Body of pancreas (tissue), 4 donors: ENCODE measurements at regions not wholly inside any gene's neighbourhood (a gene's known extent, or its start where the extent isn't known, plus 50 kb on each side); places are given as distances from the start of the nearest gene placed in this dataset.

Experiments used
- ATAC-seq: fragments of 150-250 bp; one replicate; pipeline ENCODE4 v1.9.1; 2016
- DNase-seq, 4 donors: peaks; one replicate each; pipeline ENCODE4 v3.0.0-alpha.2; 2019
- H3K27ac ChIP-seq, 4 donors: fragments of 200-600 bp; sonication (generic); 1 replicate in 3 of 4; 2 replicates in 1 of 4; pipeline versions ENCODE4 v1.5.1 to v1.6.1; 2016 to 2019; ENCODE audit warnings: mild to moderate bottlenecking in 1 of 4, mixed read lengths in 1 of 4, moderate library complexity in 1 of 4
- H3K27me3 ChIP-seq, 2 donors: fragments of 200-600 bp; sonication (generic); one replicate each; pipeline ENCODE4 v1.6.0; 2016; ENCODE audit warnings: mild to moderate bottlenecking in 1 of 2
- H3K36me3 ChIP-seq, 2 donors: fragments of 200-600 bp; sonication (generic); replicated peaks in 1 of 2; 2 replicates each; pipeline ENCODE4 v1.5.1; 2016; ENCODE audit warnings: low read depth in 2 of 2; ENCODE audit not compliant: insufficient read depth in 1 of 2
- H3K4me1 ChIP-seq: fragments of 200-600 bp; sonication (generic); one replicate; pipeline ENCODE4 v1.6.0; 2016
- H3K4me3 ChIP-seq, 2 donors: fragments of 200-600 bp; sonication (generic); 1 replicate in 1 of 2; 2 replicates in 1 of 2; pipeline ENCODE4 v1.5.1; 2016 to 2019
- H3K9me3 ChIP-seq, 3 donors: fragments of 200-600 bp; sonication (generic); 1 replicate in 2 of 3; 2 replicates in 1 of 3; pipeline ENCODE4 v1.5.1; 2016
- POLR2A ChIP-seq, 3 donors: fragments of 450-650 bp; IDR thresholded peaks; one replicate each; pipeline ENCODE4 v1.6.1; 2016; ENCODE audit warnings: antibody characterized with exemption in 3 of 3, mild to moderate bottlenecking in 2 of 3
- WGBS, 2 donors: methylation state at CpG; one replicate each; pipeline ENCODE4 v1.1.5; 2017; 5-methylcytosine and 5-hydroxymethylcytosine counted together
- intact Hi-C: fragments of 100-400 bp; cut with DNase I; formaldehyde crosslinking; loops from one replicate; pipeline ENCODE4 v1.15.1; 2023
- TF ChIP-seq, protein P1 (sequence below), 7 experiments: fragments of 450-650 bp in 4 of 7; fragments of 200-600 bp in 3 of 7; sonication (generic) in 3 of 7; IDR thresholded peaks; one replicate each; pipeline ENCODE4 v1.5.1; 2016 to 2019; ENCODE audit warnings: antibody characterized with exemption in 7 of 7

DNA sequence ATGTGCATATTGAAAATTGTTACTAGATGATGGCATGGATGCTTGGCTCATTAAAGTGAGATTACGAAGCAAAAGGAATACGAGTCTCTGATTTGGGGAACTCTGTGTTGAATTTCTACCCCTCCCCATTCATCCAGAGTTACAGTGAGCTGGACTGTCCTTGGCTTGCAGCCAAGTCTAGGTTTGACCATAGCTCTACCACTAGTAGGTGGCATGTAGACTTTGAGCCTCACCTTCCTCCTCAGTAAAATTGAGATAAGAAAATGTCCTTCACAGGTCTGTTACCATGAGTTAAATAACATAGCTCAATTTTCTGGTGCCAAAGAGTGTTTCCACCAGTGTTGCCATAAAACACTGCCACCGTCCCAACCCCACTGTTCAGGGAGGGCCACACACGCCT lies 727.6 kb upstream of the ID2 start:
- no peak overlapping the region for H3K4me3 ChIP-seq
- no peaks in the 10 kb centered on the region for H3K36me3 ChIP-seq
- TF ChIP-seq, protein P1, sequence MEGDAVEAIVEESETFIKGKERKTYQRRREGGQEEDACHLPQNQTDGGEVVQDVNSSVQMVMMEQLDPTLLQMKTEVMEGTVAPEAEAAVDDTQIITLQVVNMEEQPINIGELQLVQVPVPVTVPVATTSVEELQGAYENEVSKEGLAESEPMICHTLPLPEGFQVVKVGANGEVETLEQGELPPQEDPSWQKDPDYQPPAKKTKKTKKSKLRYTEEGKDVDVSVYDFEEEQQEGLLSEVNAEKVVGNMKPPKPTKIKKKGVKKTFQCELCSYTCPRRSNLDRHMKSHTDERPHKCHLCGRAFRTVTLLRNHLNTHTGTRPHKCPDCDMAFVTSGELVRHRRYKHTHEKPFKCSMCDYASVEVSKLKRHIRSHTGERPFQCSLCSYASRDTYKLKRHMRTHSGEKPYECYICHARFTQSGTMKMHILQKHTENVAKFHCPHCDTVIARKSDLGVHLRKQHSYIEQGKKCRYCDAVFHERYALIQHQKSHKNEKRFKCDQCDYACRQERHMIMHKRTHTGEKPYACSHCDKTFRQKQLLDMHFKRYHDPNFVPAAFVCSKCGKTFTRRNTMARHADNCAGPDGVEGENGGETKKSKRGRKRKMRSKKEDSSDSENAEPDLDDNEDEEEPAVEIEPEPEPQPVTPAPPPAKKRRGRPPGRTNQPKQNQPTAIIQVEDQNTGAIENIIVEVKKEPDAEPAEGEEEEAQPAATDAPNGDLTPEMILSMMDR (IDR thresholded peaks at IDR 0.05) = no peak
- TF ChIP-seq POLR2A (IDR thresholded peaks at IDR 0.05) = no peak
- WGBS, 2 donors = 72 to 73% methylated on average over 4 of the region's 4 CpGs
- H3K27ac ChIP-seq = no peak overlapping the region
- intact Hi-C loops = no loop called here
- H3K9me3 ChIP-seq = no peaks in the 10 kb centered on the region
- no peaks in the 10 kb centered on the region for H3K4me1 ChIP-seq
- ATAC-seq (no peak), DNase-seq (no peak)
- H3K27me3 ChIP-seq = no peaks in the 10 kb centered on the region

DNA sequence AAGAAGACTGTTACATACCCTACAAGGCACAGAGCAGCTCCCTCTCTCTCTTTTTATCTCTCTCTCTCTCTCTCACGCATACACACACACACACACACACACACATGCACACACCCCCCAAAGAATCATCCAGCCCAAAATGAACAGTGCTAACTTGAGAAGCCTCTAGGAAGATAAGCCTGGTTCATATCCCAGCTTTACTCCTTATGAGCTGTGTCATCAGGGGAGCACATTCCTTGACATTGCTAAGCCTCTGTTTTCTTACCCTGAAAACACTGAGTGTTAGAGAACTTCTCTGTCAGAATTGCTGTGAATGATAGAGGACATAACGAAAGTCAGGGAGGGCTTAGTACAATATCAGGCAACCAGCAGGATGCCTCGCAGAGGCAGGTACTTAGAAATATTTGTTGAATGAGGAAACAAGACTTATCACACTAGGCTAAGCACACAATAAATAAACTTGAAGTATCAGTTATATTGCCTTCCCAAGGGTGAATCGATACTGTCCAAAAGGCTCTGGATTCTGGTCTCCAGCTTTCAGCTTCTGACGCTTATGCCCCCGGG lies 725.6 kb upstream of the ID2 start:
- 57 to 58% methylated on average over 6 of the region's 6 CpGs for WGBS, 2 donors
- H3K4me1 ChIP-seq = no peaks in the 10 kb centered on the region
- H3K4me3 ChIP-seq = no peak overlapping the region
- intact Hi-C loops = no loop called here
- H3K27ac ChIP-seq = no peak overlapping the region
- peak; percentile 52 for ATAC-seq
- H3K9me3 ChIP-seq = no peaks in the 10 kb centered on the region
- TF ChIP-seq, protein P1 (IDR thresholded peaks at IDR 0.05) = no peak
- TF ChIP-seq POLR2A (IDR thresholded peaks at IDR 0.05) = no peak
- no peaks in the 10 kb centered on the region for H3K36me3 ChIP-seq
- H3K27me3 ChIP-seq = no peaks in the 10 kb centered on the region
- DNase-seq = no peak

DNA sequence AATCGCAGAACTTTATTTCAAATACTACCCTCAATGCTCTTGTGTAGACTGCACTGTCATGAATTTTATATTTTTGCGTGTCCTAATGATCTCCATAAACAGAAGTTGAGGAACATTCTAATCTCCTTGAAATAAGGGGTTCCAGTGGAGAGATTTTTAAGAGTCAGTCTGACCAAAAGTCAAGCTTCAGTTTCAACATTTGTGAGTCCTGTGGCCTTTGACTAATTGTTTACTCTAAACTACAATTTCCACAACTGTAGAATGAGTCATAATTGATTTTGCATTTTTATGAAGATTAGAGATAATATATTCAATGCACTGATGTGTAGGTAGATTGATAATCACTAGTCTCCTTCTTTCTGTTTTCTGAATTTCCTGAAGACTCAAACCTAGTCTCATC lies 720.3 kb upstream of the ID2 start:
- DNase-seq = no peak

DNA sequence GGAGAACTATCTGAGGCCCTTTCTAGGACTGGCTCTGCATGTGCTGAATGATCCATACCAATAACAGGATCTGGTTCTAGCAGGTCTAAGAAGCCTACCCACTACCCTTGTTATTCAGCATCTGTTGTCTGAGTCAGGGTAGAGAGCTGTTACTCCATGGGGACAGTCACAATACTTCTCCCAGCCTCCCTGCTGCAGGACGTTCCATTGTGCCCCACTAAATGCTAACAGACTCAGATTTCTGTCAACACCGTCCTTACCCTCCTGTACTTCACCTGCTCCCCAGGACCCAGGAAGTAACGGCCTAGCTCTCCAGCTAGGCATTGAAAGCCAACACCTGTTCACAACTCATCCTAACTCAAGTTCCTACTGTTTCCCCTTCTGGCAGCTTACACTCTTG lies 719.7 kb upstream of the ID2 start:
- no peak for TF ChIP-seq POLR2A (IDR thresholded peaks at IDR 0.05)
- TF ChIP-seq, protein P1 (IDR thresholded peaks at IDR 0.05) = no peak
- H3K9me3 ChIP-seq = no peaks in the 10 kb centered on the region
- no peaks in the 10 kb centered on the region for H3K4me1 ChIP-seq
- ATAC-seq (no peak), DNase-seq (no peak)
- H3K27ac ChIP-seq = no peak overlapping the region
- 83 to 90% methylated on average over 3 of the region's 3 CpGs for WGBS, 2 donors
- no peaks in the 10 kb centered on the region for H3K27me3 ChIP-seq
- intact Hi-C loops = no loop called here
- no peaks in the 10 kb centered on the region for H3K36me3 ChIP-seq
- no peak overlapping the region for H3K4me3 ChIP-seq

More for the DNA sequence above, 720.3 kb upstream of the ID2 start:
- Histone ChIP-seq H3K27me3 (no peaks in the 10 kb centered on the region), H3K4me3 (no peak overlapping the region), H3K4me1 (no peaks in the 10 kb centered on the region), H3K9me3 (no peaks in the 10 kb centered on the region), H3K27ac (no peak overlapping the region), H3K36me3 (no peaks in the 10 kb centered on the region)
- intact Hi-C loops = no loop called here
- TF ChIP-seq, protein P1 (IDR thresholded peaks at IDR 0.05) = no peak
- no peak for TF ChIP-seq POLR2A (IDR thresholded peaks at IDR 0.05)
- ATAC-seq = no peak
- WGBS, 2 donors = 92 to 93% methylated on average over 2 of the region's 2 CpGs

DNA sequence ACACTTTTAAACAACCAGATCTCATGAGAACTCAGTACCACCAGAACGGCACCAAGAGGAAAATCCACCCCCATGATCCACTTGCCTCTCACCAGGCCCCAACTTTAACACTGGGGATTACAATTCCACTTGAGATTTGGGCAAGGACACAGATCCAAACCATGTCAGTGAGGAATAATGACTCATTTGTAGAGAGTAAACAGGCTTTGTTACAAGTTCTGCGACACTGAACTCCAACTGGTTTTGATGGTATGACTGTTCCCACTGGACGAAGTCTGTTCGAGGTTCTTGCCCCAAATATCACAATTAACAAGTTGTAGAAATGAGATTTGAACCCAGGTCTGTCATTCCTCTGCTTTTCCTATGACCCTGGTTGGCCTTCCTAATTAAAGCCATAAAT lies 718.1 kb upstream of the ID2 start:
- DNase-seq (no peak), ATAC-seq (no peak)
- TF ChIP-seq, protein P1 (IDR thresholded peaks at IDR 0.05) = no peak
- TF ChIP-seq POLR2A (IDR thresholded peaks at IDR 0.05) = no peak
- no peak overlapping the region for H3K27ac ChIP-seq
- H3K4me3 ChIP-seq = no peak overlapping the region
- no peaks in the 10 kb centered on the region for H3K27me3 ChIP-seq
- H3K36me3 ChIP-seq = no peaks in the 10 kb centered on the region
- WGBS, 2 donors = 89 to 95% methylated on average over 4 of the region's 4 CpGs
- H3K4me1 ChIP-seq = no peaks in the 10 kb centered on the region
- H3K9me3 ChIP-seq = no peaks in the 10 kb centered on the region
- intact Hi-C loops = no loop called here
